Transverse colon (tissue), 4 donors: ENCODE measurements at regions not wholly inside any gene's neighbourhood (a gene's known extent, or its start where the extent isn't known, plus 50 kb on each side); places are given as distances from the start of the nearest gene placed in this dataset.

ENCODE experiments used
- DNase-seq: peaks from one replicate; pipeline ENCODE4 v3.0.0-alpha.2; 2019
- H3K27ac ChIP-seq, 4 donors: fragments of 200-600 bp; sonication (generic); 2 replicates each; pipeline ENCODE4 v1.5.1; 2016 to 2018; ENCODE audit warnings: inconsistent platforms in 4 of 4
- H3K27me3 ChIP-seq: fragments of 200-600 bp; sonication (generic); 2 replicates; pipeline ENCODE4 v1.5.1; 2017; ENCODE audit warnings: inconsistent platforms
- H3K36me3 ChIP-seq, 4 donors: fragments of 200-600 bp; sonication (generic); 2 replicates each; pipeline ENCODE4 v1.5.1; 2017 to 2019; ENCODE audit warnings: inconsistent platforms in 4 of 4
- H3K4me1 ChIP-seq, 4 donors: fragments of 200-600 bp; sonication (generic); 2 replicates each; pipeline ENCODE4 v1.5.1; 2017 to 2020; ENCODE audit warnings: inconsistent platforms in 4 of 4
- H3K4me3 ChIP-seq, 4 donors: fragments of 200-600 bp; sonication (generic); 1 replicate in 1 of 4; 2 replicates in 3 of 4; pipeline versions ENCODE4 v1.5.1 to v1.6.1; 2017 to 2019; ENCODE audit warnings: inconsistent platforms in 4 of 4
- H3K9me3 ChIP-seq, 2 donors: fragments of 200-600 bp; sonication (generic); 2 replicates each; pipeline ENCODE4 v1.5.1; 2017 to 2019; ENCODE audit warnings: inconsistent platforms in 2 of 2
- CTCF ChIP-seq, 5 experiments: fragments of 200-600 bp in 3 of 5; fragments of 450-650 bp in 2 of 5; sonication (generic) in 3 of 5; IDR thresholded peaks; 1 replicate in 2 of 5; 2 replicates in 3 of 5; pipeline ENCODE4 v1.5.1; 2016 to 2017; ENCODE audit warnings: antibody characterized with exemption in 5 of 5, inconsistent platforms in 3 of 5, mild to moderate bottlenecking in 2 of 5, moderate library complexity in 1 of 5
- EP300 ChIP-seq: sonication (generic); formaldehyde crosslinking; IDR thresholded peaks from one replicate; pipeline ENCODE4 v1.6.1; 2017; ENCODE audit warnings: antibody characterized with exemption, low read depth
- POLR2A ChIP-seq: fragments of 450-650 bp; IDR thresholded peaks from one replicate; pipeline ENCODE4 v1.6.1; 2016; ENCODE audit warnings: antibody characterized with exemption, mild to moderate bottlenecking, moderate library complexity
- POLR2AphosphoS5 ChIP-seq, 3 donors: sonication (generic); formaldehyde crosslinking; IDR thresholded peaks; one replicate each; pipeline ENCODE4 v1.6.1; 2016; ENCODE audit warnings: antibody characterized with exemption in 3 of 3
- WGBS, 2 donors: methylation state at CpG; one replicate each; pipeline ENCODE4 v1.1.5; 2018; ENCODE audit warnings: low coverage in 1 of 2; 5-methylcytosine and 5-hydroxymethylcytosine counted together
- in situ Hi-C, 4 donors: fragments of 200-750 bp; cut with MboI; loops; one replicate each; pipeline versions ENCODE4 v1.15.0 to v1.15.1; 2017; ENCODE audit warnings: low sequenced_read_pairs in 3 of 4, low pct_ligation_motif_present in 1 of 4, low pct_unique_long_range_greater_than_20kb in 1 of 4
- intact Hi-C: fragments of 100-400 bp; cut with DNase I; formaldehyde crosslinking; loops from one replicate; pipeline ENCODE4 v1.15.1; 2023; ENCODE audit warnings: low total_unique reads

- in situ Hi-C loops = no loop called here
- Histone ChIP-seq H3K36me3 (no peaks in the 10 kb centered on the region), H3K4me3 (no peak overlapping the region), H3K4me1 (peaks cover 0 to 37% (median 17%) of the 10 kb centered on the region in 4 donors), H3K9me3 (no peaks in the 10 kb centered on the region), H3K27ac (no peak overlapping the region), H3K27me3 (no peaks in the 10 kb centered on the region)
- intact Hi-C loops = no loop called here
- no peak for TF ChIP-seq POLR2A
- no peak for TF ChIP-seq EP300
- TF ChIP-seq CTCF (IDR thresholded peaks at IDR 0.05) = no peak
- no peak for TF ChIP-seq POLR2AphosphoS5 (IDR thresholded peaks at IDR 0.05)
- no peak for DNase-seq
- 93 to 100% methylated on average over 2 of the region's 2 CpGs for WGBS, 2 donors
Observed at GRCh38 chr17:72492494-72492893, 371.7 kb downstream of the SOX9 start.

DNA sequence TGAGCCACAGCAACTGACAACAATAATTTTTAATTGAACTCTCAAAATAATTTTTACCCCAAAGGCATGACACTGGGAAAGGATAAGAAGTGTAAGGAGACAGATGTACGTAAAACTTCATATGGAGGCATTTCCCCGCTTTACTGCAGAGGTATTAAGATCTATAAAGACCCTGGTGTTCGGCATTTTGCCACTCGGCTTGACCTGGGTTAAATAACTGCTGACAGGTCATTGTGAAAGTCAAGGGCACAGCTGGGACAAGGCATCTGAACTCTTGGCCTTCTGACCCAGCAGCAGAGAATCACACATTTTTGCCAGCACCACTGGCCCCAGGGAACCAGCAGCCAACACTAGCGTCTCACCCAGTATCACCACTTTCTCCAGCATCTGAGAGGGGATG is 372.1 kb downstream of the SOX9 start:
- no peak for DNase-seq
- H3K36me3 ChIP-seq = no peaks in the 10 kb centered on the region
- H3K27ac ChIP-seq = no peak overlapping the region
- no peaks in the 10 kb centered on the region for H3K27me3 ChIP-seq
- H3K4me1 ChIP-seq = peaks cover 0 to 33% (median 16%) of the 10 kb centered on the region in 4 donors
- H3K4me3 ChIP-seq = no peak overlapping the region
- H3K9me3 ChIP-seq = no peaks in the 10 kb centered on the region
- WGBS, 2 donors = 75 to 100% methylated on average over 4 to 5 of the region's 5 CpGs
- no peak for TF ChIP-seq CTCF (IDR thresholded peaks at IDR 0.05)
- no peak for TF ChIP-seq EP300
- no peak for TF ChIP-seq POLR2AphosphoS5 (IDR thresholded peaks at IDR 0.05)
- no peak for TF ChIP-seq POLR2A
- in situ Hi-C loops = no loop called here
- intact Hi-C loops = no loop called here

DNA sequence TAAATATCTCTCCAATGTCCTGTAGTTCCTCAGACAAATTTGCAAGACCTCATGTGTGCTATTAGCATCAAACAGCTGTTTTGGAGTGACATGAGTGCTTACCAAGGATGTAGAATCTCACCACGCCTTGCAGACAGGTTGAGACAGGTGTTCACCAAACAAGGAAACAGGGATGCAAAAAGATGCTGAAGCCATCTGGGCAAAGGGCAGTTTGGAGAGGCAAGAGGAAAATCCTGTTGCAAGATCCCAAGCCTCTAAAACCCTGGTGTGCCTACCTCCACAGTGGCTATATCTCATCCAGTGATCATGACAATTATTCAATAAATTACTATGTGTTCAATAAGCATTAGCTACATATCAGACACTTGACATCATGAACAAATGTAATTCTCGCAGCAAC is 373.7 kb downstream of the SOX9 start:
- H3K36me3 ChIP-seq = no peaks in the 10 kb centered on the region
- peaks cover 0 to 19% (median 5%) of the 10 kb centered on the region in 4 donors for H3K4me1 ChIP-seq
- peak overlapping the region in 1 of 4 donors; percentile 60 for H3K27ac ChIP-seq
- no peak overlapping the region for H3K4me3 ChIP-seq
- no peak for DNase-seq
- intact Hi-C loops (no loop called here), in situ Hi-C loops (no loop called here)
- H3K9me3 ChIP-seq = no peaks in the 10 kb centered on the region
- TF ChIP-seq CTCF (IDR thresholded peaks at IDR 0.05) (no peak), EP300 (no peak), POLR2AphosphoS5 (IDR thresholded peaks at IDR 0.05) (no peak), POLR2A (no peak)
- no peaks in the 10 kb centered on the region for H3K27me3 ChIP-seq
- 61% methylated on average over 2 of the region's 2 CpGs; no CpG with 5 or more reads in 1 of the 2 donors for WGBS, 2 donors

DNA sequence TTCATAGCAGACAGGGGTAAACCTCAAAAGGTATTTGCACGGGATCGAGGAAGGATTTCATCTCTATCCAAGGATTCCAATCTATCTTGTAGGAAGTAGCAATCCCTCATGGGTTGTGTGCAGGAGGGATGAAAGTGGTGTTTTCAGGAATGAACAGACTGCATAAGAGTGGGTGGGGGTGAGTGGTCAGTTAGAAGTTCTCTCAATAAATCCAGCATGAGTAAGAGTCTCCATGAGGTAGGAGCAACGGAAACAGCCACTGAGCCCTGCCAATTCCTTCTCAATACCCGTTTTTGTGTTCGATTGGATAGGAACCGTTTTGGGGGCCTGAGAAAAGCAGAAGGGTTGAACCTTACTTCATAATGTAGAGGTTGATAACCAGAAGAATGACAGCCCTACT is 375.6 kb downstream of the SOX9 start:
- no peak overlapping the region for H3K27ac ChIP-seq
- peaks cover 0 to 11% (median 3%) of the 10 kb centered on the region in 4 donors for H3K4me1 ChIP-seq
- DNase-seq = no peak
- no peaks in the 10 kb centered on the region for H3K9me3 ChIP-seq
- H3K4me3 ChIP-seq = no peak overlapping the region
- no peaks in the 10 kb centered on the region for H3K36me3 ChIP-seq
- H3K27me3 ChIP-seq = no peaks in the 10 kb centered on the region
- WGBS, 2 donors = 78 to 100% methylated on average over 1 to 6 of the region's 6 CpGs
- TF ChIP-seq EP300 (no peak), POLR2A (no peak), CTCF (IDR thresholded peaks at IDR 0.05) (no peak), POLR2AphosphoS5 (IDR thresholded peaks at IDR 0.05) (no peak)
- intact Hi-C loops = no loop called here
- in situ Hi-C loops = no loop called here
